HepG2 (cell line): ENCODE measurements at regions not wholly inside any gene's neighbourhood (a gene's known extent, or its start where the extent isn't known, plus 50 kb on each side); places are given as distances from the start of the nearest gene placed in this dataset.

Experiments
- ARID5B ChIP-seq: IDR thresholded peaks from 2 replicates; pipeline ENCODE4 v1.4.0; 2020; ENCODE audit warnings: mild to moderate bottlenecking, missing genetic modification reagents
- BHLHE40 ChIP-seq: IDR thresholded peaks from 2 replicates; pipeline ENCODE4 v1.6.1; 2011; ENCODE audit warnings: low read length, improper control_type of control experiment
- CAMTA2 ChIP-seq: sonication (generic); formaldehyde crosslinking; IDR thresholded peaks from 2 replicates; pipeline ENCODE4 v1.4.0; 2020; ENCODE audit warnings: mild to moderate bottlenecking, missing genetic modification reagents, borderline replicate concordance
- CHD4 ChIP-seq: fragments of 200-600 bp; sonication (generic); IDR thresholded peaks from 2 replicates; pipeline ENCODE4 v1.7.0; 2017; ENCODE audit warnings: mild to moderate bottlenecking, low read length, borderline replicate concordance
- ELF4 ChIP-seq: sonication (generic); formaldehyde crosslinking; IDR thresholded peaks from 2 replicates; pipeline ENCODE4 v1.5.0; 2020; ENCODE audit warnings: missing genetic modification reagents, mild to moderate bottlenecking, moderate library complexity, borderline replicate concordance
- GFI1 ChIP-seq: sonication (generic); formaldehyde crosslinking; IDR thresholded peaks from 2 replicates; pipeline ENCODE4 v1.5.0; 2020; ENCODE audit warnings: missing genetic modification reagents, mild to moderate bottlenecking, borderline replicate concordance
- HNF4A ChIP-seq: sonication (generic); formaldehyde crosslinking; IDR thresholded peaks from 2 replicates; pipeline ENCODE4 v1.4.0; 2020; ENCODE audit warnings: missing genetic modification reagents
- ISL2 ChIP-seq: sonication (generic); formaldehyde crosslinking; IDR thresholded peaks from 2 replicates; pipeline ENCODE4 v1.5.0; 2020; ENCODE audit warnings: missing genetic modification reagents
- KDM6A ChIP-seq: IDR thresholded peaks from 2 replicates; pipeline ENCODE4 v1.6.1; 2016; ENCODE audit warnings: low read depth
- LCORL ChIP-seq, 2 experiments: fragments of 450-650 bp in 1 of 2; sonication (generic) in 1 of 2; formaldehyde crosslinking in 1 of 2; IDR thresholded peaks; 2 replicates each; pipeline versions ENCODE4 v1.5.0 to v1.6.1; 2017 to 2020; ENCODE audit warnings: antibody characterized with exemption in 1 of 2, missing genetic modification reagents in 1 of 2
- MEIS1 ChIP-seq: sonication (generic); formaldehyde crosslinking; IDR thresholded peaks from 2 replicates; pipeline ENCODE4 v1.9.0; 2021; ENCODE audit warnings: mild to moderate bottlenecking, missing genetic modification reagents, moderate library complexity, borderline replicate concordance
- MIER2 ChIP-seq: IDR thresholded peaks from 2 replicates; pipeline ENCODE4 v1.6.1; 2016; ENCODE audit warnings: missing biosample characterization, missing genetic modification reagents
- MXD4 ChIP-seq: IDR thresholded peaks from 2 replicates; pipeline ENCODE4 v1.6.1; 2016; ENCODE audit warnings: mild to moderate bottlenecking, missing biosample characterization, missing genetic modification reagents
- MXI1 ChIP-seq: IDR thresholded peaks from 3 replicates; pipeline ENCODE4 v1.6.1; 2012; ENCODE audit warnings: low read depth, low read length, inconsistent platforms, borderline replicate concordance
- NR2C2 ChIP-seq: sonication (generic); formaldehyde crosslinking; IDR thresholded peaks from 2 replicates; pipeline ENCODE4 v1.4.0; 2020; ENCODE audit warnings: missing genetic modification reagents, mild to moderate bottlenecking, moderate library complexity, borderline replicate concordance
- SRSF9 ChIP-seq: fragments of 200-400 bp; formaldehyde crosslinking; IDR thresholded peaks from 2 replicates; pipeline ENCODE4 v1.6.1; 2018; ENCODE audit warnings: borderline replicate concordance, mild to moderate bottlenecking, low read depth, low read length; ENCODE audit not compliant: insufficient read depth, poor library complexity, severe bottlenecking
- ZFP37 ChIP-seq: sonication (generic); formaldehyde crosslinking; IDR thresholded peaks from 2 replicates; pipeline ENCODE4 v1.4.0; 2020; ENCODE audit warnings: missing genetic modification reagents, borderline replicate concordance
- ZNF3 ChIP-seq: IDR thresholded peaks from 2 replicates; pipeline ENCODE4 v1.7.0; 2017; ENCODE audit warnings: inconsistent platforms
- ZSCAN31 ChIP-seq: sonication (generic); formaldehyde crosslinking; IDR thresholded peaks from 2 replicates; pipeline ENCODE4 v1.5.0; 2020; ENCODE audit warnings: low read depth, mild to moderate bottlenecking, missing genetic modification reagents
- TF ChIP-seq, protein P1 (sequence below): sonication (generic); formaldehyde crosslinking; IDR thresholded peaks from 2 replicates; pipeline ENCODE4 v1.5.0; 2020; ENCODE audit warnings: missing genetic modification reagents
- TF ChIP-seq, protein P2 (sequence below): sonication (generic); formaldehyde crosslinking; IDR thresholded peaks from 2 replicates; pipeline ENCODE4 v1.5.0; 2020; ENCODE audit warnings: missing genetic modification reagents
- TF ChIP-seq, protein P3 (sequence below): sonication (generic); formaldehyde crosslinking; IDR thresholded peaks from 2 replicates; pipeline ENCODE4 v1.4.0; 2020; ENCODE audit warnings: mild to moderate bottlenecking, low read depth, missing genetic modification reagents

- peak; percentile 89 for TF ChIP-seq LCORL (IDR thresholded peaks at IDR 0.05)
- TF ChIP-seq LCORL (CRISPR knock-in tag; IDR thresholded peaks at IDR 0.05), result peak; percentile 95
- peak; percentile 73 for TF ChIP-seq MXD4 (CRISPR knock-in tag)
- TF ChIP-seq HNF4A, result peak; percentile 97
- peak; percentile 70 for TF ChIP-seq GFI1 (CRISPR knock-in tag)
- TF ChIP-seq SRSF9, result no peak
- peak; percentile 54; the same call in 1 of the 2 replicates for TF ChIP-seq KDM6A (CRISPR knock-in tag)
- TF ChIP-seq, protein P1, sequence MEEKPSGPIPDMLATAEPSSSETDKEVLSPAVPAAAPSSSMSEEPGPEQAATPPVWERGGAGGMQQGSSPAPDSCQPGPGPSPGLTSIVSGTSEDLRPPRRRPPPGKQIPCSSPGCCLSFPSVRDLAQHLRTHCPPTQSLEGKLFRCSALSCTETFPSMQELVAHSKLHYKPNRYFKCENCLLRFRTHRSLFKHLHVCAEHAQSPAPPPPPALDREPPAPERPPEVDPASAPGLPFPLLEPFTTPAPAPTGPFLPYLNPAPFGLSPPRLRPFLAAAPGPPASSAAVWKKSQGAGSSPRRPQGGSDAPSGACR (CRISPR knock-in tag), result peak; percentile 48; the same call in 1 of the 2 replicates
- peak; percentile 53; the same call in 1 of the 2 replicates for TF ChIP-seq NR2C2 (CRISPR knock-in tag)
- peak; percentile 72; the same call in 1 of the 2 replicates for TF ChIP-seq ZSCAN31 (CRISPR knock-in tag)
- 0 out of 2 replicates have a peak, but pooled peaks have one; percentile 19 for TF ChIP-seq ZNF3 (CRISPR knock-in tag)
- TF ChIP-seq, protein P2, sequence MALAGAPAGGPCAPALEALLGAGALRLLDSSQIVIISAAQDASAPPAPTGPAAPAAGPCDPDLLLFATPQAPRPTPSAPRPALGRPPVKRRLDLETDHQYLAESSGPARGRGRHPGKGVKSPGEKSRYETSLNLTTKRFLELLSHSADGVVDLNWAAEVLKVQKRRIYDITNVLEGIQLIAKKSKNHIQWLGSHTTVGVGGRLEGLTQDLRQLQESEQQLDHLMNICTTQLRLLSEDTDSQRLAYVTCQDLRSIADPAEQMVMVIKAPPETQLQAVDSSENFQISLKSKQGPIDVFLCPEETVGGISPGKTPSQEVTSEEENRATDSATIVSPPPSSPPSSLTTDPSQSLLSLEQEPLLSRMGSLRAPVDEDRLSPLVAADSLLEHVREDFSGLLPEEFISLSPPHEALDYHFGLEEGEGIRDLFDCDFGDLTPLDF (CRISPR knock-in tag), result peak; percentile 24; the same call in 1 of the 2 replicates
- TF ChIP-seq ARID5B (CRISPR knock-in tag), result peak; percentile 91
- TF ChIP-seq CHD4, result peak; percentile 60; the same call in 1 of the 2 replicates
- TF ChIP-seq BHLHE40, result no peak
- TF ChIP-seq ZFP37 (CRISPR knock-in tag), result 0 out of 2 replicates have a peak, but pooled peaks have one; percentile 12
- TF ChIP-seq MEIS1 (CRISPR knock-in tag), result peak; percentile 70; the same call in 1 of the 2 replicates
- no peak for TF ChIP-seq CAMTA2 (CRISPR knock-in tag)
- TF ChIP-seq ELF4, result peak; percentile 7; the same call in 1 of the 2 replicates
- 0 out of 2 replicates have a peak, but pooled peaks have one; percentile 16 for TF ChIP-seq MIER2 (CRISPR knock-in tag)
- TF ChIP-seq, protein P3, sequence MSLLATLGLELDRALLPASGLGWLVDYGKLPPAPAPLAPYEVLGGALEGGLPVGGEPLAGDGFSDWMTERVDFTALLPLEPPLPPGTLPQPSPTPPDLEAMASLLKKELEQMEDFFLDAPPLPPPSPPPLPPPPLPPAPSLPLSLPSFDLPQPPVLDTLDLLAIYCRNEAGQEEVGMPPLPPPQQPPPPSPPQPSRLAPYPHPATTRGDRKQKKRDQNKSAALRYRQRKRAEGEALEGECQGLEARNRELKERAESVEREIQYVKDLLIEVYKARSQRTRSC (CRISPR knock-in tag), result no peak
- TF ChIP-seq ISL2 (CRISPR knock-in tag), result peak; percentile 95
- TF ChIP-seq MXI1, result no peak; the same call in 2 of the 3 replicates
Measured at GRCh38 chr6:137349856-137350830, 131.0 kb upstream of the IFNGR1 start (continued).
